Mesenchymal stem cell (in vitro differentiated cells and primary cell): ENCODE measurements at regions not wholly inside any gene's neighbourhood (a gene's known extent, or its start where the extent isn't known, plus 50 kb on each side); places are given as distances from the start of the nearest gene placed in this dataset.

Source experiments
- DNase-seq: peaks from one replicate; pipeline ENCODE4 v3.0.0-alpha.2; 2013
- H2AFZ ChIP-seq: one replicate; pipeline ENCODE4 v1.6.1; 2013; ENCODE audit warnings: low read depth, mild to moderate bottlenecking, control low read depth, inconsistent platforms, low read length, moderate library complexity
- H2AK5ac ChIP-seq: 2 replicates; pipeline ENCODE4 v1.6.1; 2013; ENCODE audit warnings: low read length, moderate library complexity, mild to moderate bottlenecking, inconsistent platforms; ENCODE audit not compliant: severe bottlenecking
- H2BK120ac ChIP-seq: one replicate; pipeline ENCODE4 v1.6.1; 2013; ENCODE audit warnings: low read depth, mild to moderate bottlenecking, inconsistent platforms, low read length, moderate library complexity
- H2BK12ac ChIP-seq, 2 experiments: one replicate each; pipeline ENCODE4 v1.6.1; 2013; ENCODE audit warnings: inconsistent platforms in 2 of 2, low read length in 2 of 2, mild to moderate bottlenecking in 2 of 2, moderate library complexity in 2 of 2, control low read depth in 1 of 2
- H2BK15ac ChIP-seq: one replicate; pipeline ENCODE4 v1.6.1; 2013; ENCODE audit warnings: mild to moderate bottlenecking, low read depth, inconsistent platforms; ENCODE audit not compliant: poor library complexity, severe bottlenecking
- H2BK5ac ChIP-seq: 2 replicates; pipeline ENCODE4 v1.6.1; 2013; ENCODE audit warnings: low read depth, mild to moderate bottlenecking, low read length, control low read depth, inconsistent platforms; ENCODE audit not compliant: poor library complexity, severe bottlenecking
- H3K14ac ChIP-seq, 2 experiments: one replicate each; pipeline ENCODE4 v1.6.1; 2013; ENCODE audit warnings: inconsistent platforms in 2 of 2, low read length in 2 of 2, control low read depth in 1 of 2, mild to moderate bottlenecking in 1 of 2, moderate library complexity in 1 of 2
- H3K18ac ChIP-seq, 2 experiments: one replicate each; pipeline ENCODE4 v1.6.1; 2013; ENCODE audit warnings: inconsistent platforms in 2 of 2, low read length in 2 of 2, control low read depth in 1 of 2, low read depth in 1 of 2, mild to moderate bottlenecking in 1 of 2
- H3K23ac ChIP-seq, 2 experiments: one replicate each; pipeline ENCODE4 v1.6.1; 2013; ENCODE audit warnings: inconsistent platforms in 2 of 2, low read length in 2 of 2, mild to moderate bottlenecking in 2 of 2, moderate library complexity in 2 of 2, control low read depth in 1 of 2
- H3K27ac ChIP-seq: 2 replicates; pipeline ENCODE4 v1.5.1; 2013; ENCODE audit warnings: mild to moderate bottlenecking, moderate library complexity, low read length, control low read depth, inconsistent platforms; ENCODE audit not compliant: poor library complexity, severe bottlenecking
- H3K27me3 ChIP-seq, 2 experiments: 2 replicates each; pipeline versions ENCODE4 v1.6.1 to v1.7.0; 2013; ENCODE audit warnings: low read length in 2 of 2, mild to moderate bottlenecking in 2 of 2, moderate library complexity in 2 of 2, control low read depth in 1 of 2, inconsistent platforms in 1 of 2; ENCODE audit not compliant: control insufficient read depth in 1 of 2, insufficient read depth in 1 of 2
- H3K36me3 ChIP-seq, 2 experiments: 2 replicates each; pipeline versions ENCODE4 v1.6.1 to v1.7.0; 2013; ENCODE audit warnings: low read length in 2 of 2, control low read depth in 1 of 2, inconsistent platforms in 1 of 2, low read depth in 1 of 2, mild to moderate bottlenecking in 1 of 2; ENCODE audit not compliant: insufficient read depth in 2 of 2, control insufficient read depth in 1 of 2
- H3K4ac ChIP-seq, 2 experiments: one replicate each; pipeline ENCODE4 v1.6.1; 2013; ENCODE audit warnings: inconsistent platforms in 2 of 2, low read length in 2 of 2, mild to moderate bottlenecking in 2 of 2, moderate library complexity in 2 of 2, control low read depth in 1 of 2, low read depth in 1 of 2
- H3K4me1 ChIP-seq: 2 replicates; pipeline ENCODE4 v1.6.1; 2013; ENCODE audit warnings: low read depth, low read length, control low read depth; ENCODE audit not compliant: control insufficient read depth, insufficient read depth
- H3K4me2 ChIP-seq: 2 replicates; pipeline ENCODE4 v1.6.1; 2013; ENCODE audit warnings: low read length, mild to moderate bottlenecking, inconsistent platforms; ENCODE audit not compliant: poor library complexity, severe bottlenecking
- H3K4me3 ChIP-seq, 2 experiments: 2 replicates each; pipeline versions ENCODE4 v1.5.1 to v1.7.0; 2013; ENCODE audit warnings: low read length in 2 of 2, mild to moderate bottlenecking in 2 of 2, control low read depth in 1 of 2, low read depth in 1 of 2; ENCODE audit not compliant: insufficient read depth in 1 of 2
- H3K79me1 ChIP-seq: replicated peaks from 2 replicates; pipeline ENCODE4 v1.6.1; 2013; ENCODE audit warnings: mild to moderate bottlenecking, control low read depth, low read length, inconsistent platforms; ENCODE audit not compliant: poor library complexity, severe bottlenecking
- H3K9ac ChIP-seq: 2 replicates; pipeline ENCODE4 v1.7.0; 2013; ENCODE audit warnings: mild to moderate bottlenecking, low read length, moderate library complexity
- H3K9me3 ChIP-seq: 2 replicates; pipeline ENCODE4 v1.7.0; 2013; ENCODE audit warnings: mild to moderate bottlenecking, low read length; ENCODE audit not compliant: control insufficient read depth
- H4K8ac ChIP-seq: one replicate; pipeline ENCODE4 v1.6.1; 2013; ENCODE audit warnings: inconsistent platforms, mild to moderate bottlenecking, low read length, moderate library complexity
- H4K91ac ChIP-seq: one replicate; pipeline ENCODE4 v1.6.1; 2013; ENCODE audit warnings: mild to moderate bottlenecking, low read length, inconsistent platforms
- WGBS: methylation state at CpG from one replicate; pipeline ENCODE4 v1.1.7; 2013; ENCODE audit warnings: mixed read lengths; 5-methylcytosine and 5-hydroxymethylcytosine counted together

DNA sequence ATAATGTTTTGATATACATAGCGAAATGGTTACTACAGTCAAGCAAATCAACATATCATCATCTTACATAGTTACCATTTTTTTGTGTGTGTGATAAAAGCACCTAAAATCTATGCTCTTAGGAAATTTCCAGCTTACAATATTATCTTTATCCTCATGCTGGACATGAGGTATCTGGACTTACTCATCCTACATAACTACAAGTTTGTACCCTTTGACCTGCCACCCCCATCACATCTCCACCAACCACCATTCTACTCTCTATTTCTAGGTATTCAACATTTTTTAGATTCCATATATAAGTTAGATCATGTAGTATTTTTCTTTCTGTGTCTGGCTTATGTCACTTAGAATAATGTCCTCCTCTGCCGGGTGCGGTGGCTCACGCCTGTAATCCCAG is 79.9 kb downstream of the TAF11L14 start:
- Histone ChIP-seq H3K36me3 (no peaks in the 10 kb centered on the region), H2BK120ac (no peak overlapping the region), H2AFZ (no peak overlapping the region), H2BK5ac (no peak overlapping the region), H3K9ac (no peak overlapping the region), H4K8ac (no peak overlapping the region), H3K4ac (no peak overlapping the region), H3K9me3 (peaks cover 6% of the 10 kb centered on the region), H2BK15ac (no peak overlapping the region), H3K27me3 (no peaks in the 10 kb centered on the region), H3K14ac (no peak overlapping the region), H3K4me3 (no peak overlapping the region), H2AK5ac (no peak overlapping the region), H3K4me2 (no peak overlapping the region), H2BK12ac (no peak overlapping the region), H3K18ac (no peak overlapping the region), H4K91ac (no peak overlapping the region), H3K79me1 (no peaks in the 10 kb centered on the region), H3K23ac (no peak overlapping the region), H3K27ac (no peak overlapping the region), H3K4me1 (no peaks in the 10 kb centered on the region)
- no peak for DNase-seq
- no CpG with 5 or more reads among the region's 4 CpGs for WGBS

DNA sequence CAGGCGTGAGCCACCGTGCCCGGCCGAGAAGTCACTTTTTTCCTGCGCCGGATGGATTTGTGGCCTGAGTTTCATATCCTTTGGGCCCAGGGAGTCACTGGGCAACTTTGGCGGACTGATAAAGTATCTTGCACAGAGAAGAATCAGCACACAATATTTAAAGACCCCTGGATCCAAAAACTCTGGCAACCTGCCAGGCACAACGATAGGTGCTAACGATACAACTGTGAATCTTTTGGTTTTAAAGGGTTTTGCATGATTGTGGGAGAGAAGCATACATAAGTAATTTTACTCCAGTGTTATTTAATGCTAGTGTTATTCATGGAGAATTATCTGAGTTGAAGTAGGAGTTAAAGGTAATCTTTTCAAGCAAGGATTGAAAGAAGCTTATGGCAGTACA is 85.3 kb downstream of the TAF11L14 start:
- H3K36me3 ChIP-seq = no peaks in the 10 kb centered on the region
- no peak overlapping the region for H2AK5ac ChIP-seq
- no peak overlapping the region for H3K9ac ChIP-seq
- H3K9me3 ChIP-seq = no peaks in the 10 kb centered on the region
- no peaks in the 10 kb centered on the region for H3K79me1 ChIP-seq
- DNase-seq = no peak
- no peaks in the 10 kb centered on the region for H3K4me1 ChIP-seq
- H3K4me2 ChIP-seq = no peak overlapping the region
- H2BK5ac ChIP-seq = no peak overlapping the region
- H2BK15ac ChIP-seq = no peak overlapping the region
- no peak overlapping the region for H2BK120ac ChIP-seq
- no peak overlapping the region for H3K14ac ChIP-seq
- H4K8ac ChIP-seq = no peak overlapping the region
- no peak overlapping the region for H2BK12ac ChIP-seq
- H3K4me3 ChIP-seq = no peak overlapping the region
- no peak overlapping the region for H4K91ac ChIP-seq
- H3K23ac ChIP-seq = no peak overlapping the region
- WGBS = 94% methylated on average over 9 of the region's 9 CpGs
- no peaks in the 10 kb centered on the region for H3K27me3 ChIP-seq
- no peak overlapping the region for H2AFZ ChIP-seq
- H3K27ac ChIP-seq = no peak overlapping the region
- H3K4ac ChIP-seq = no peak overlapping the region
- no peak overlapping the region for H3K18ac ChIP-seq

DNA sequence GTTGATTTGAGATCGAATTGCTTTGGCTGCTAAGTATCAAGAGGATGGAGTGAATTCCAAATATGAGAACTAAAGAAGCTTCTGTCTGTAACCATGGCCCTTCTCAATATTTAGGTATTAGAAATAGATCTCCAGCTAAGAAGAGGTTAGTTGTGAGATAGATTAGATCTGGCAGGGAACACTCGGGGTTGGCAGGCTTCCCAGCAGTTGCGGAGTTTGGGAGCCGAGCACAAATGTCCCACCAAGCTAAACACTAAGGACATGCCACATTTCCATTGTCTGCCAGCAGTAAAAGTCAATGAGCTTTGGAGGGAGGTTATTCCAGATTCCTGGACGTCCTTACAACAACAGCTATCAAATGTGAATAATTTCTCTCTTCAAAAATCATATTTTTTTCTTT is 85.8 kb downstream of the TAF11L14 start:
- Histone ChIP-seq H3K4ac (no peak overlapping the region), H2BK120ac (no peak overlapping the region), H3K9me3 (no peaks in the 10 kb centered on the region), H3K79me1 (no peaks in the 10 kb centered on the region), H4K91ac (no peak overlapping the region), H2BK12ac (no peak overlapping the region), H2AFZ (no peak overlapping the region), H3K27me3 (no peaks in the 10 kb centered on the region), H3K36me3 (no peaks in the 10 kb centered on the region), H3K4me3 (no peak overlapping the region), H3K9ac (no peak overlapping the region), H4K8ac (no peak overlapping the region), H3K27ac (no peak overlapping the region), H3K4me1 (no peaks in the 10 kb centered on the region), H3K4me2 (no peak overlapping the region), H3K23ac (no peak overlapping the region), H2AK5ac (no peak overlapping the region), H3K14ac (no peak overlapping the region), H2BK5ac (no peak overlapping the region), H3K18ac (no peak overlapping the region), H2BK15ac (no peak overlapping the region)
- WGBS = 69% methylated on average over 5 of the region's 5 CpGs
- no peak for DNase-seq

GRCh38 chr5:17723876-17724275 is 89.6 kb downstream of the TAF11L14 start:
- H3K23ac ChIP-seq = no peak overlapping the region
- no peak overlapping the region for H2BK120ac ChIP-seq
- H3K4me1 ChIP-seq = no peaks in the 10 kb centered on the region
- no peak overlapping the region for H3K4me3 ChIP-seq
- no peak overlapping the region for H4K8ac ChIP-seq
- no peak overlapping the region for H3K4me2 ChIP-seq
- no peaks in the 10 kb centered on the region for H3K9me3 ChIP-seq
- no peak overlapping the region for H3K4ac ChIP-seq
- no peak overlapping the region for H2BK15ac ChIP-seq
- H3K18ac ChIP-seq = no peak overlapping the region
- H2BK12ac ChIP-seq = no peak overlapping the region
- no peak overlapping the region for H2BK5ac ChIP-seq
- H3K14ac ChIP-seq = no peak overlapping the region
- H3K9ac ChIP-seq = no peak overlapping the region
- no peaks in the 10 kb centered on the region for H3K79me1 ChIP-seq
- H3K27ac ChIP-seq = no peak overlapping the region
- H3K27me3 ChIP-seq = no peaks in the 10 kb centered on the region
- WGBS = 74% methylated on average over 3 of the region's 5 CpGs
- no peak overlapping the region for H2AK5ac ChIP-seq
- H4K91ac ChIP-seq = no peak overlapping the region
- no peaks in the 10 kb centered on the region for H3K36me3 ChIP-seq
- no peak overlapping the region for H2AFZ ChIP-seq
- no peak for DNase-seq
